Heart left ventricle (tissue), 16 donors: ENCODE measurements at regions not wholly inside any gene's neighbourhood (a gene's known extent, or its start where the extent isn't known, plus 50 kb on each side); places are given as distances from the start of the nearest gene placed in this dataset.

Experiments
- ATAC-seq, 4 donors: fragments of 200-7000 bp; cut with Tn5 transposase; one replicate each; pipeline ENCODE4 v1.9.1; 2020 to 2022; ENCODE audit warnings: moderate library complexity in 4 of 4, mild to moderate bottlenecking in 3 of 4, moderate number of reproducible peaks in 1 of 4
- DNase-seq, 5 donors: peaks; one replicate each; pipeline ENCODE4 v3.0.0-alpha.2; 2020
- H3K27ac ChIP-seq, 12 donors: fragments of 200-600 bp; sonication (generic) in 4 of 12; one replicate each; pipeline versions ENCODE4 v1.5.0 to v1.8.0; 2016 to 2022; ENCODE audit warnings: mild to moderate bottlenecking in 2 of 12
- H3K27me3 ChIP-seq, 9 donors: fragments of 200-600 bp; sonication (generic) in 2 of 9; one replicate each; pipeline versions ENCODE4 v1.5.1 to v1.8.0; 2016 to 2022; ENCODE audit warnings: mild to moderate bottlenecking in 3 of 9
- H3K36me3 ChIP-seq, 9 donors: fragments of 200-600 bp; sonication (generic) in 2 of 9; one replicate each; pipeline versions ENCODE4 v1.5.0 to v1.8.0; 2018 to 2022; ENCODE audit warnings: mild to moderate bottlenecking in 2 of 9
- H3K4me1 ChIP-seq, 12 donors: fragments of 200-600 bp; sonication (generic) in 4 of 12; one replicate each; pipeline versions ENCODE4 v1.5.0 to v1.8.0; 2016 to 2022; ENCODE audit warnings: mild to moderate bottlenecking in 3 of 12
- H3K4me3 ChIP-seq, 12 donors: fragments of 200-600 bp; sonication (generic) in 4 of 12; one replicate each; pipeline versions ENCODE4 v1.5.0 to v1.8.0; 2017 to 2022; ENCODE audit warnings: mild to moderate bottlenecking in 9 of 12, moderate library complexity in 4 of 12
- H3K9me3 ChIP-seq, 12 donors: fragments of 200-600 bp; sonication (generic) in 4 of 12; one replicate each; pipeline versions ENCODE4 v1.5.0 to v1.8.0; 2016 to 2022; ENCODE audit warnings: mild to moderate bottlenecking in 1 of 12
- CTCF ChIP-seq, 12 donors: fragments of 200-600 bp; sonication (generic) in 4 of 12; IDR thresholded peaks; one replicate each; pipeline versions ENCODE4 v1.5.0 to v1.8.0; 2018 to 2022; ENCODE audit warnings: antibody characterized with exemption in 12 of 12, mild to moderate bottlenecking in 5 of 12
- POLR2A ChIP-seq, 2 donors: fragments of 450-650 bp; IDR thresholded peaks; one replicate each; pipeline ENCODE4 v1.6.1; 2017; ENCODE audit warnings: antibody characterized with exemption in 2 of 2, mild to moderate bottlenecking in 2 of 2, moderate library complexity in 2 of 2
- WGBS, 4 donors: extraction: QIAGEN DNeasy Blood & Tissue Kit in 2 of 4; methylation state at CpG; one replicate each; pipeline versions ENCODE4 v1.1.5 to v1.1.7; 2013 to 2018; 5-methylcytosine and 5-hydroxymethylcytosine counted together
- intact Hi-C, 10 donors: fragments of 100-400 bp; cut with DNase I; formaldehyde crosslinking; loops; one replicate each; pipeline versions ENCODE4 v1.11.1 to v1.14.2; 2022
- donor health status: ischemic (EF 13 %, LVEDD 7.1; RV severe dilation, severe dysfunction).
- donor health status: healthy with polysubstance abuse.
- donor health status: DM: no; HTN: yes; CAD: no.
- donor health status: DM: no; HTN: no; CAD: no.
- donor health status: ischemic (EF 25% LVEDD 6.9; RV normal size, moderate dysfunction).
- donor health status: ischemic (EF 25% LVEDD 5.7; RV mildly dilated, moderate dysfunction).
- donor health status: healthy.
- donor health status: DM: yes; HTN: yes; CAD: no.
- donor health status: ischemic (EF 35%, LVEDD 5.7; RV mildly dilated, moderate dysfunction).
- donor health status: nonischemic (EF 11% LVEDD 7.7; RV severe dilation, severe dysfunction).
- donor health status: DM: yes; HTN: yes; CAD: no.
- donor health status: PGD.
- donor health status: ischemic (EF 29% LVEDD 5.4; RV normal size, mild dysfunction).
- donor health status: nonischemic (EF 23%, LVEDD 6.1; RV moderate dilation, normal function).

DNA sequence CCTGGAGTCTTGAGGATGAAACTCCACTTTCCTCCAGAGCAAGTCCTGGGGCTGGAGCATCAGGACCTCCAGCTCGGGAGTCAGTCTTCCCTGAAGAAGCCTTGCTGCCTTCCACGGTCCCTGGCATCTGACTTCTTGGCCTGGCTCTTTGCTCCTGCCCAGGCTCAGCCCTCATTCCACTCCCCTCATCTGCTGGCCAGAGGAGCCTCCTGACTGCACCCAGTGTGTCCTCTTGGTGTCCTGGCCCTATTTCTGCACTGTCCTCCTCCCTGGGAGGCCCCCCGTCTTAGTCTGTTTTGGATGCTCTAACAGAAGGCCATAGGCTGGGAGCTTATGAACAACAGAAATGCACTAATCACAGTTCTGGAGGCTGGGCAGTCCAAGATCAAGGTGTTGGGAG lies 231.5 kb downstream of the LOXHD1 start:
- TF ChIP-seq CTCF (IDR thresholded peaks at IDR 0.05) (no peak), POLR2A (IDR thresholded peaks at IDR 0.05) (no peak)
- Histone ChIP-seq H3K4me3 (no peak overlapping the region), H3K36me3 (no peaks in the 10 kb centered on the region), H3K4me1 (peaks cover 0 to 12% (median 0%) of the 10 kb centered on the region in 12 donors), H3K27ac (no peak overlapping the region), H3K9me3 (no peaks in the 10 kb centered on the region), H3K27me3 (no peaks in the 10 kb centered on the region)
- intact Hi-C loops = no loop called here
- 93 to 100% (median 96%) methylated on average over 2 to 3 of the region's 3 CpGs for WGBS, 4 donors
- DNase-seq (peak in 1 of 5 donors; percentile 5), ATAC-seq (no peak)

- TF ChIP-seq CTCF (IDR thresholded peaks at IDR 0.05) = no peak
- no peak for TF ChIP-seq POLR2A (IDR thresholded peaks at IDR 0.05)
- H3K9me3 ChIP-seq = no peaks in the 10 kb centered on the region
- WGBS, 4 donors = 87 to 96% (median 91%) methylated on average over 5 of the region's 5 CpGs
- no peaks in the 10 kb centered on the region for H3K27me3 ChIP-seq
- H3K36me3 ChIP-seq = no peaks in the 10 kb centered on the region
- DNase-seq (peak in 1 of 5 donors; percentile 8), ATAC-seq (no peak)
- no peak overlapping the region for H3K4me3 ChIP-seq
- H3K27ac ChIP-seq = no peak overlapping the region
- peaks cover 0 to 12% (median 0%) of the 10 kb centered on the region in 12 donors for H3K4me1 ChIP-seq
- intact Hi-C loops = no loop called here
Measured at GRCh38 chr18:46426021-46426678, 230.9 kb downstream of the LOXHD1 start.

DNA sequence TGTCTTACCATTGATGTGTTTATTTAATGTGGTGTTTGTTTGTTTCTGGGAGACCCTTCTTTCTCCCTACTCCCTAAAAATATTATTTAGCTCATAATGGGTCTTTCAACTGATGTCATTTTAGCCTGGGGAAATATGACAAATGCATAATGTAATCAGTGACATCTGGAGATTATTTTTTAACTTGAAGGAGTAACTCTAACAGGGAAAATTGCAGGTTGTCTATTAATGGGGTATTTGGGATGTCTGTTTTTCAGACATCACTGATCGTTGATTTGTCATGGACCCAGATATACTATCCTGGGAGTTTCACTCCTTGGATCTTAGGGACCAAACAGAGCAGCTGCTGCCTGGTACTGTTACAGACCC lies 230.4 kb downstream of the LOXHD1 start:
- DNase-seq = no peak
- Histone ChIP-seq H3K4me3 (no peak overlapping the region), H3K9me3 (no peaks in the 10 kb centered on the region), H3K36me3 (no peaks in the 10 kb centered on the region), H3K4me1 (peaks cover 0 to 9% (median 0%) of the 10 kb centered on the region in 12 donors), H3K27ac (no peak overlapping the region), H3K27me3 (no peaks in the 10 kb centered on the region)
- no peak for ATAC-seq
- 92 to 96% (median 95%) methylated on average over 1 of the region's 1 CpG for WGBS, 4 donors
- intact Hi-C loops = no loop called here
- TF ChIP-seq POLR2A (IDR thresholded peaks at IDR 0.05) (no peak), CTCF (IDR thresholded peaks at IDR 0.05) (no peak)
